Parathyroid adenoma (tissue), 2 donors: ENCODE measurements at regions not wholly inside any gene's neighbourhood (a gene's known extent, or its start where the extent isn't known, plus 50 kb on each side); places are given as distances from the start of the nearest gene placed in this dataset.

Source experiments
- H2AFZ ChIP-seq: fragments of 300-600 bp; sonication (generic); one replicate; pipeline ENCODE4 v1.7.0; 2017; ENCODE audit warnings: antibody characterized with exemption, mild to moderate bottlenecking
- H3K27ac ChIP-seq: fragments of 300-600 bp; sonication (generic); one replicate; pipeline ENCODE4 v1.7.0; 2017
- H3K27me3 ChIP-seq: fragments of 300-600 bp; sonication (generic); one replicate; pipeline ENCODE4 v1.7.0; 2017; ENCODE audit warnings: low read length; ENCODE audit not compliant: control insufficient read depth, insufficient read depth
- H3K36me3 ChIP-seq: fragments of 300-600 bp; sonication (generic); one replicate; pipeline ENCODE4 v1.7.0; 2017; ENCODE audit warnings: low read length; ENCODE audit not compliant: control insufficient read depth, insufficient read depth
- H3K4me1 ChIP-seq: fragments of 300-600 bp; sonication (generic); one replicate; pipeline ENCODE4 v1.7.0; 2017; ENCODE audit warnings: control low read depth
- H3K4me2 ChIP-seq: fragments of 300-600 bp; sonication (generic); one replicate; pipeline ENCODE4 v1.7.0; 2017; ENCODE audit warnings: low read length
- H3K4me3 ChIP-seq: fragments of 300-600 bp; sonication (generic); one replicate; pipeline ENCODE4 v1.7.0; 2017; ENCODE audit warnings: low read depth, low read length
- H3K79me2 ChIP-seq: fragments of 300-600 bp; sonication (generic); one replicate; pipeline ENCODE4 v1.7.0; 2017; ENCODE audit warnings: control low read depth
- H3K9ac ChIP-seq: fragments of 300-600 bp; sonication (generic); one replicate; pipeline ENCODE4 v1.7.0; 2017; ENCODE audit warnings: mild to moderate bottlenecking
- H3K9me3 ChIP-seq: fragments of 300-600 bp; sonication (generic); one replicate; pipeline ENCODE4 v1.7.0; 2017; ENCODE audit warnings: low read length; ENCODE audit not compliant: control insufficient read depth
- CTCF ChIP-seq: fragments of 300-600 bp; sonication (generic); IDR thresholded peaks from one replicate; pipeline ENCODE4 v1.7.0; 2017; ENCODE audit warnings: antibody characterized with exemption, mild to moderate bottlenecking
- donor health status: primary hyperparathyroidism.

- H3K79me2 ChIP-seq = no peaks in the 10 kb centered on the region
- H3K9ac ChIP-seq = no peak overlapping the region
- H3K27me3 ChIP-seq = no peaks in the 10 kb centered on the region
- H3K4me2 ChIP-seq = no peak overlapping the region
- no peaks in the 10 kb centered on the region for H3K4me1 ChIP-seq
- no peak overlapping the region for H2AFZ ChIP-seq
- H3K27ac ChIP-seq = no peak overlapping the region
- no peaks in the 10 kb centered on the region for H3K36me3 ChIP-seq
- no peak overlapping the region for H3K4me3 ChIP-seq
- no peak for TF ChIP-seq CTCF
- no peaks in the 10 kb centered on the region for H3K9me3 ChIP-seq
These were observed 199.2 kb upstream of the NEGR1 start for GRCh38 chr1:72481420-72481970.

- Histone ChIP-seq H2AFZ (no peak overlapping the region), H3K36me3 (no peaks in the 10 kb centered on the region), H3K4me2 (no peak overlapping the region), H3K4me1 (no peaks in the 10 kb centered on the region), H3K27ac (no peak overlapping the region), H3K9me3 (no peaks in the 10 kb centered on the region), H3K79me2 (no peaks in the 10 kb centered on the region), H3K9ac (no peak overlapping the region), H3K27me3 (no peaks in the 10 kb centered on the region), H3K4me3 (no peak overlapping the region)
- no peak for TF ChIP-seq CTCF
These were observed 184.0 kb upstream of the NEGR1 start for GRCh38 chr1:72466376-72466775.

GRCh38 chr1:72462186-72462905 is 180.0 kb upstream of the NEGR1 start:
- Histone ChIP-seq H3K4me2 (no peak overlapping the region), H3K9ac (no peak overlapping the region), H2AFZ (no peak overlapping the region), H3K27ac (no peak overlapping the region), H3K9me3 (no peaks in the 10 kb centered on the region), H3K79me2 (no peaks in the 10 kb centered on the region), H3K36me3 (no peaks in the 10 kb centered on the region), H3K4me1 (no peaks in the 10 kb centered on the region), H3K4me3 (no peak overlapping the region), H3K27me3 (no peaks in the 10 kb centered on the region)
- no peak for TF ChIP-seq CTCF

GRCh38 chr1:72442262-72442661 is 159.9 kb upstream of the NEGR1 start:
- no peak for TF ChIP-seq CTCF
- Histone ChIP-seq H3K4me2 (no peak overlapping the region), H3K79me2 (no peaks in the 10 kb centered on the region)

GRCh38 chr1:72439036-72439435 is 156.7 kb upstream of the NEGR1 start:
- Histone ChIP-seq H3K36me3 (no peaks in the 10 kb centered on the region), H2AFZ (no peak overlapping the region), H3K4me2 (no peak overlapping the region), H3K4me3 (no peak overlapping the region), H3K4me1 (no peaks in the 10 kb centered on the region), H3K79me2 (no peaks in the 10 kb centered on the region), H3K27me3 (no peaks in the 10 kb centered on the region), H3K9ac (no peak overlapping the region), H3K9me3 (no peaks in the 10 kb centered on the region), H3K27ac (no peak overlapping the region)
- no peak for TF ChIP-seq CTCF

More at GRCh38 chr1:72442262-72442661, 159.9 kb upstream of the NEGR1 start:
- Histone ChIP-seq H3K9me3 (no peaks in the 10 kb centered on the region), H2AFZ (no peak overlapping the region), H3K36me3 (no peaks in the 10 kb centered on the region), H3K27ac (no peak overlapping the region), H3K9ac (no peak overlapping the region), H3K4me1 (no peaks in the 10 kb centered on the region), H3K4me3 (no peak overlapping the region), H3K27me3 (no peaks in the 10 kb centered on the region)
